KG1 (cell line): ENCODE measurements at regions not wholly inside any gene's neighbourhood (a gene's known extent, or its start where the extent isn't known, plus 50 kb on each side); places are given as distances from the start of the nearest gene placed in this dataset.

ENCODE experiments used
- DNase-seq: peaks from one replicate; lab custom pipeline; 2025; lab: John Stamatoyannopoulos, UW

GRCh38 chr13:106678646-106679418 lies 110.9 kb upstream of the ARGLU1 start:
- DNase-seq = no peak

- no peak for DNase-seq
Measured at GRCh38 chr13:106675311-106675710, 107.4 kb upstream of the ARGLU1 start.

GRCh38 chr13:106660746-106661625 lies 93.0 kb upstream of the ARGLU1 start:
- DNase-seq = no peak

GRCh38 chr13:106657104-106657503 lies 89.2 kb upstream of the ARGLU1 start:
- DNase-seq = no peak

- no peak for DNase-seq
Measured at GRCh38 chr13:106656186-106656585, 88.2 kb upstream of the ARGLU1 start.

- DNase-seq = no peak
Measured at GRCh38 chr13:106651442-106651841, 83.5 kb upstream of the ARGLU1 start.

- DNase-seq = no peak
Measured at GRCh38 chr13:106650690-106651205, 82.8 kb upstream of the ARGLU1 start.

GRCh38 chr13:106649495-106649894 lies 81.6 kb upstream of the ARGLU1 start:
- no peak for DNase-seq

- DNase-seq = no peak
Measured at GRCh38 chr13:106640515-106640914, 72.6 kb upstream of the ARGLU1 start.

- DNase-seq = no peak
Measured at GRCh38 chr13:106637519-106637918, 69.6 kb upstream of the ARGLU1 start.

GRCh38 chr13:106636492-106636891 lies 68.6 kb upstream of the ARGLU1 start:
- no peak for DNase-seq

GRCh38 chr13:106635616-106636015 lies 67.7 kb upstream of the ARGLU1 start:
- no peak for DNase-seq

GRCh38 chr13:106633321-106633720 lies 65.4 kb upstream of the ARGLU1 start:
- DNase-seq = no peak

- DNase-seq = no peak
Measured at GRCh38 chr13:106630650-106631049, 62.7 kb upstream of the ARGLU1 start.

GRCh38 chr13:106630162-106630561 lies 62.2 kb upstream of the ARGLU1 start:
- DNase-seq = no peak

- no peak for DNase-seq
Measured at GRCh38 chr13:106628936-106629659, 61.2 kb upstream of the ARGLU1 start.

GRCh38 chr13:106626473-106626872 lies 58.5 kb upstream of the ARGLU1 start:
- no peak for DNase-seq

GRCh38 chr13:106625578-106625977 lies 57.6 kb upstream of the ARGLU1 start:
- no peak for DNase-seq

- DNase-seq = no peak
Measured at GRCh38 chr13:106623799-106624460, 56.0 kb upstream of the ARGLU1 start.

GRCh38 chr13:106621833-106622232 lies 53.9 kb upstream of the ARGLU1 start:
- DNase-seq = no peak

- DNase-seq = peak; percentile 28
Measured at GRCh38 chr13:106619688-106620555, 52.0 kb upstream of the ARGLU1 start.
